SK-N-SH (cell line): ENCODE measurements at regions not wholly inside any gene's neighbourhood (a gene's known extent, or its start where the extent isn't known, plus 50 kb on each side); places are given as distances from the start of the nearest gene placed in this dataset.

Experiments
- CTCF ChIA-PET: fragments of 300-600, 350-600 bp; formaldehyde crosslinking; extraction: SDS; loops from one replicate; lab custom pipeline; 2021; lab: Yijun Ruan, JAX
- POLR2A ChIA-PET: fragments of 350-600 bp; sonication (Branson Sonifier 250); formaldehyde crosslinking; extraction: SDS; loops from one replicate; lab custom pipeline; 2020; ENCODE audit warnings: antibody characterized with exemption, inconsistent platforms; lab: Yijun Ruan, JAX
- DNase-seq: peaks from one replicate; pipeline ENCODE4 v3.0.0; 2012
- H2AFZ ChIP-seq: fragments of 200-600 bp; sonication (generic); 2 replicates; pipeline ENCODE4 v1.8.1; 2016; ENCODE audit warnings: antibody characterized with exemption, mild to moderate bottlenecking, low read depth
- H3F3A ChIP-seq: fragments of 200-600 bp; sonication (generic); replicated peaks from 2 replicates; pipeline ENCODE3; 2016; ENCODE audit warnings: antibody characterized with exemption, mild to moderate bottlenecking; ENCODE audit not compliant: insufficient read depth
- H3K27ac ChIP-seq, 2 experiments: fragments of 200-500 bp in 1 of 2; fragments of 200-600 bp in 1 of 2; sonication (Bioruptor generic) in 1 of 2; sonication (generic), shearing (Covaris generic) in 1 of 2; 2 replicates each; pipeline versions ENCODE4 v1.5.1 to v1.6.1; 2014 to 2016; ENCODE audit warnings: low read depth in 2 of 2, inconsistent platforms in 1 of 2, low read length in 1 of 2, mild to moderate bottlenecking in 1 of 2, mixed read lengths in 1 of 2
- H3K27me3 ChIP-seq: fragments of 200-600 bp; sonication (generic), shearing (Covaris generic); 2 replicates; pipeline ENCODE4 v1.6.1; 2016; ENCODE audit warnings: mixed run types; ENCODE audit not compliant: insufficient read depth
- H3K36me3 ChIP-seq, 2 experiments: fragments of 200-500 bp in 1 of 2; fragments of 200-600 bp in 1 of 2; sonication (Bioruptor generic) in 1 of 2; sonication (generic) in 1 of 2; replicated peaks in 1 of 2; 2 replicates each; pipeline versions ENCODE3 to v1.5.1; 2014 to 2016; ENCODE audit warnings: low read length in 1 of 2, mild to moderate bottlenecking in 1 of 2; ENCODE audit not compliant: insufficient read depth in 2 of 2, control insufficient read depth in 1 of 2
- H3K4me1 ChIP-seq, 2 experiments: fragments of 200-500 bp in 1 of 2; fragments of 200-600 bp in 1 of 2; sonication (Bioruptor generic) in 1 of 2; sonication (generic), shearing (Covaris generic) in 1 of 2; 2 replicates each; pipeline versions ENCODE4 v1.5.1 to v1.6.1; 2014 to 2016; ENCODE audit warnings: low read depth in 1 of 2, low read length in 1 of 2, mixed run types in 1 of 2; ENCODE audit not compliant: insufficient read depth in 2 of 2, control insufficient read depth in 1 of 2
- H3K4me2 ChIP-seq: fragments of 200-600 bp; sonication (generic), shearing (Covaris generic); 2 replicates; pipeline ENCODE4 v1.6.1; 2017; ENCODE audit warnings: mixed run types
- H3K4me3 ChIP-seq, 2 experiments: fragments of 200-500 bp in 1 of 2; fragments of 200-600 bp in 1 of 2; sonication (Bioruptor generic) in 1 of 2; sonication (generic), shearing (Covaris generic) in 1 of 2; 2 replicates each; pipeline versions ENCODE4 v1.5.1 to v1.8.1; 2014 to 2016; ENCODE audit warnings: low read depth in 2 of 2, inconsistent platforms in 1 of 2, low read length in 1 of 2, mild to moderate bottlenecking in 1 of 2, mixed read lengths in 1 of 2, moderate library complexity in 1 of 2
- H3K79me2 ChIP-seq: fragments of 200-600 bp; sonication (generic); 2 replicates; pipeline ENCODE4 v1.8.1; 2017; ENCODE audit warnings: mild to moderate bottlenecking; ENCODE audit not compliant: insufficient read depth
- H3K9ac ChIP-seq: fragments of 200-600 bp; sonication (generic); 2 replicates; pipeline ENCODE4 v1.6.1; 2017; ENCODE audit warnings: mixed run types
- H3K9me2 ChIP-seq: fragments of 200-600 bp; sonication (generic); 2 replicates; pipeline ENCODE4 v1.6.1; 2017; ENCODE audit warnings: mixed run types
- H3K9me3 ChIP-seq: fragments of 200-600 bp; sonication (generic); 2 replicates; pipeline ENCODE4 v1.6.1; 2017; ENCODE audit warnings: mixed run types, mild to moderate bottlenecking, moderate library complexity
- H4K20me1 ChIP-seq: fragments of 200-600 bp; sonication (generic); 2 replicates; pipeline ENCODE4 v1.6.1; 2017; ENCODE audit warnings: mild to moderate bottlenecking, mixed run types; ENCODE audit not compliant: insufficient read depth
- CHD2 ChIP-seq: fragments of 150-350 bp; IDR thresholded peaks from 2 replicates; pipeline ENCODE4 v1.6.1; 2018; ENCODE audit warnings: low read length; ENCODE audit not compliant: partially characterized antibody
- FOSL2 ChIP-seq: IDR thresholded peaks from 2 replicates; pipeline ENCODE4 v1.4.0; 2012; ENCODE audit warnings: low read depth, mild to moderate bottlenecking, moderate library complexity, borderline replicate concordance
- GABPA ChIP-seq: IDR thresholded peaks from 2 replicates; pipeline ENCODE4 v1.4.0; 2012; ENCODE audit warnings: low read depth, mild to moderate bottlenecking
- JUND ChIP-seq: IDR thresholded peaks from 2 replicates; pipeline ENCODE4 v1.4.0; 2012
- NFIC ChIP-seq: IDR thresholded peaks from 2 replicates; pipeline ENCODE4 v1.4.0; 2012; ENCODE audit warnings: borderline replicate concordance
- NRF1 ChIP-seq: IDR thresholded peaks from 2 replicates; pipeline ENCODE4 v1.6.1; 2012; ENCODE audit warnings: low read depth, mild to moderate bottlenecking, low read length
- RAD21 ChIP-seq: IDR thresholded peaks from 2 replicates; pipeline ENCODE4 v1.6.1; 2012; ENCODE audit warnings: mild to moderate bottlenecking, low read length
- SIN3A ChIP-seq: IDR thresholded peaks from 2 replicates; pipeline ENCODE4 v1.6.1; 2012; ENCODE audit warnings: low read depth, mild to moderate bottlenecking, low read length, moderate library complexity, borderline replicate concordance
- YY1 ChIP-seq: IDR thresholded peaks from 2 replicates; pipeline ENCODE4 v1.4.0; 2012; ENCODE audit warnings: low read depth, mild to moderate bottlenecking
- WGBS: methylation state at CpG from one replicate; pipeline ENCODE4 v1.1.6; 2017; ENCODE audit warnings: low lambda C conversion rate; 5-methylcytosine and 5-hydroxymethylcytosine counted together
- TF ChIP-seq, protein P1 (sequence below): fragments of 150-350 bp; IDR thresholded peaks from 2 replicates; pipeline ENCODE4 v1.6.1; 2017; ENCODE audit warnings: antibody characterized with exemption, low read length, low read depth, borderline replicate concordance
- TF ChIP-seq, protein P2 (sequence below): IDR thresholded peaks from 2 replicates; pipeline ENCODE4 v1.4.0; 2012; ENCODE audit warnings: low read depth, borderline replicate concordance
- TF ChIP-seq, protein P3 (sequence below): IDR thresholded peaks from 2 replicates; pipeline ENCODE4; 2012
- TF ChIP-seq, protein P4 (sequence below): IDR thresholded peaks from 2 replicates; pipeline ENCODE4 v1.4.0; 2012; ENCODE audit warnings: low read depth
- TF ChIP-seq, protein P5 (sequence below): fragments of 150-350 bp; IDR thresholded peaks from 2 replicates; pipeline ENCODE4 v1.6.1; 2016; ENCODE audit warnings: mild to moderate bottlenecking, low read depth, low read length

DNA sequence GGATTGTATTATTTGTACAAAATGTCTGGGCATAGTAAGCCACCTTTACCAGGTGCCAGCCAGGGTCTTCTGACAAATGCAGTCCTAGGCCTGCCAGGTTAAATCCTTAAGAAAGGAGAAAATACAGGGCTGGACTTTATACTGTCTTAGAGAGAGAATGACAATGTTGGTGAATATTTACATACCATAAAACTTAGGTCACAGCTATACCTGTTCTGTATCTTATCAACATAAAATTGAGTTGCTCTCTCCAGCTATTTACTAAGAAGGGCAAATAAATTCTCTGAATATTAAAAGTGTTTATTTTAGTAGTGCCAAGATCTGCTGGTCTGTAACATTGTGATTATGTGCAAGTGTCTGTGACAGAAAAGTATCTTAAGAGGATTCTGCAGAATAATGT, 971.1 kb downstream of the AACS start:
- no peak overlapping the region for H3K27ac ChIP-seq
- H3K4me1 ChIP-seq = no peaks in the 10 kb centered on the region
- no peak overlapping the region for H3K4me3 ChIP-seq
- H3K36me3 ChIP-seq = no peaks in the 10 kb centered on the region
- no peaks in the 10 kb centered on the region for H3K79me2 ChIP-seq
- H4K20me1 ChIP-seq = no peaks in the 10 kb centered on the region
- DNase-seq = no peak
- no peak overlapping the region for H3K4me2 ChIP-seq
- H3K9ac ChIP-seq = no peak overlapping the region
- ChIA-PET POLR2A (no interaction called here), CTCF (no interaction called here)
- TF ChIP-seq YY1 = no peak
- TF ChIP-seq GABPA = no peak
- TF ChIP-seq, protein P1, sequence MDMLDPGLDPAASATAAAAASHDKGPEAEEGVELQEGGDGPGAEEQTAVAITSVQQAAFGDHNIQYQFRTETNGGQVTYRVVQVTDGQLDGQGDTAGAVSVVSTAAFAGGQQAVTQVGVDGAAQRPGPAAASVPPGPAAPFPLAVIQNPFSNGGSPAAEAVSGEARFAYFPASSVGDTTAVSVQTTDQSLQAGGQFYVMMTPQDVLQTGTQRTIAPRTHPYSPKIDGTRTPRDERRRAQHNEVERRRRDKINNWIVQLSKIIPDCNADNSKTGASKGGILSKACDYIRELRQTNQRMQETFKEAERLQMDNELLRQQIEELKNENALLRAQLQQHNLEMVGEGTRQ = no peak
- TF ChIP-seq, protein P2, sequence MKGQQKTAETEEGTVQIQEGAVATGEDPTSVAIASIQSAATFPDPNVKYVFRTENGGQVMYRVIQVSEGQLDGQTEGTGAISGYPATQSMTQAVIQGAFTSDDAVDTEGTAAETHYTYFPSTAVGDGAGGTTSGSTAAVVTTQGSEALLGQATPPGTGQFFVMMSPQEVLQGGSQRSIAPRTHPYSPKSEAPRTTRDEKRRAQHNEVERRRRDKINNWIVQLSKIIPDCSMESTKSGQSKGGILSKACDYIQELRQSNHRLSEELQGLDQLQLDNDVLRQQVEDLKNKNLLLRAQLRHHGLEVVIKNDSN = no peak
- no peak for TF ChIP-seq JUND
- no peak for TF ChIP-seq NRF1
- TF ChIP-seq, protein P3, sequence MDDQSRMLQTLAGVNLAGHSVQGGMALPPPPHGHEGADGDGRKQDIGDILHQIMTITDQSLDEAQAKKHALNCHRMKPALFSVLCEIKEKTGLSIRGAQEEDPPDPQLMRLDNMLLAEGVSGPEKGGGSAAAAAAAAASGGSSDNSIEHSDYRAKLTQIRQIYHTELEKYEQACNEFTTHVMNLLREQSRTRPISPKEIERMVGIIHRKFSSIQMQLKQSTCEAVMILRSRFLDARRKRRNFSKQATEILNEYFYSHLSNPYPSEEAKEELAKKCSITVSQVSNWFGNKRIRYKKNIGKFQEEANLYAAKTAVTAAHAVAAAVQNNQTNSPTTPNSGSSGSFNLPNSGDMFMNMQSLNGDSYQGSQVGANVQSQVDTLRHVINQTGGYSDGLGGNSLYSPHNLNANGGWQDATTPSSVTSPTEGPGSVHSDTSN = no peak
- TF ChIP-seq, protein P4, sequence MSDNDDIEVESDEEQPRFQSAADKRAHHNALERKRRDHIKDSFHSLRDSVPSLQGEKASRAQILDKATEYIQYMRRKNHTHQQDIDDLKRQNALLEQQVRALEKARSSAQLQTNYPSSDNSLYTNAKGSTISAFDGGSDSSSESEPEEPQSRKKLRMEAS = no peak
- TF ChIP-seq NFIC = no peak
- TF ChIP-seq CHD2 = no peak
- H3K9me3 ChIP-seq = no peaks in the 10 kb centered on the region
- no peak overlapping the region for H2AFZ ChIP-seq
- H3F3A ChIP-seq = no peaks in the 10 kb centered on the region
- no peaks in the 10 kb centered on the region for H3K9me2 ChIP-seq
- H3K27me3 ChIP-seq = no peaks in the 10 kb centered on the region

GRCh38 chr12:126038434-126038833, 973.2 kb downstream of the AACS start:
- Histone ChIP-seq H3K79me2 (no peaks in the 10 kb centered on the region), H3K4me1 (no peaks in the 10 kb centered on the region), H3K27me3 (no peaks in the 10 kb centered on the region), H3K9ac (no peak overlapping the region), H4K20me1 (no peaks in the 10 kb centered on the region), H3K9me3 (no peaks in the 10 kb centered on the region)
- WGBS = 0% methylated on average over 1 of the region's 1 CpG
- no peak for DNase-seq
- TF ChIP-seq, protein P5, sequence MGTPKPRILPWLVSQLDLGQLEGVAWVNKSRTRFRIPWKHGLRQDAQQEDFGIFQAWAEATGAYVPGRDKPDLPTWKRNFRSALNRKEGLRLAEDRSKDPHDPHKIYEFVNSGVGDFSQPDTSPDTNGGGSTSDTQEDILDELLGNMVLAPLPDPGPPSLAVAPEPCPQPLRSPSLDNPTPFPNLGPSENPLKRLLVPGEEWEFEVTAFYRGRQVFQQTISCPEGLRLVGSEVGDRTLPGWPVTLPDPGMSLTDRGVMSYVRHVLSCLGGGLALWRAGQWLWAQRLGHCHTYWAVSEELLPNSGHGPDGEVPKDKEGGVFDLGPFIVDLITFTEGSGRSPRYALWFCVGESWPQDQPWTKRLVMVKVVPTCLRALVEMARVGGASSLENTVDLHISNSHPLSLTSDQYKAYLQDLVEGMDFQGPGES = no peak
- TF ChIP-seq SIN3A (no peak), RAD21 (no peak), FOSL2 (no peak), CHD2 (no peak)
- TF ChIP-seq, protein P1 = no peak
- TF ChIP-seq, protein P3 = no peak
- TF ChIP-seq, protein P2 = no peak
- TF ChIP-seq, all 33 proteins: peak for 0
- Histone ChIP-seq H2AFZ (no peak overlapping the region), H3K4me3 (no peak overlapping the region), H3F3A (no peaks in the 10 kb centered on the region), H3K27ac (no peak overlapping the region), H3K4me2 (no peak overlapping the region), H3K36me3 (no peaks in the 10 kb centered on the region), H3K9me2 (no peaks in the 10 kb centered on the region)
- CTCF ChIA-PET = no interaction called here
- POLR2A ChIA-PET = no interaction called here
